ENCODE measurements at regions not wholly inside any gene's neighbourhood (a gene's known extent, or its start where the extent isn't known, plus 50 kb on each side); places are given as distances from the start of the nearest gene placed in this dataset.

DNA sequence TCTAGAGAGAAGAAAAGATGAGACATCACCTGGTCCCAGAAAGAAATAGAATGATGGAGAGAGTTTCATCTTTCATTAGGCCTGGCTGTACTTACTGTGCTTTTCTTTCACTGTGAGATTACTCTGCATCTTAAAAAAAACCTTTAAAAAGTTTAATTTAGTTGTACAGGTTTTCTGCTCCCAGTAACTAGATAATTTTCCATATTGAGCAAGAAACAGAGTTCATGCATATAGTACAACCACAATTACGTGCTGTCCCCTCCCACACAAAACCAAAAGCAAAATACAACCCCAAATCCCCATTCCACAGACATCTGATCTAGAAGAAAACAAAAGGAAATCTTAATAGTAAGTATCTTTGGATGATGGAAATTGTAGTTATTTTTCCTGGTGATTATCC is 371.2 kb downstream of the SH2D1A start:
- CTCF ChIA-PET = no interaction called here
- H3K79me2 ChIP-seq (ENCODE audit: low read depth) = no peaks in the 10 kb centered on the region
- no peak overlapping the region for H3K27ac ChIP-seq
- no peaks in the 10 kb centered on the region for H3F3A ChIP-seq (ENCODE audit: insufficient read depth, low read depth)
- H3K27me3 ChIP-seq (ENCODE audit: insufficient read depth, low read depth) = no peaks in the 10 kb centered on the region
- no peaks in the 10 kb centered on the region for H3K9me3 ChIP-seq (ENCODE audit: insufficient read depth, low read depth)
- H3K4me3 ChIP-seq = no peak overlapping the region
- H2AFZ ChIP-seq = no peak overlapping the region
- H3K9me2 ChIP-seq (ENCODE audit: insufficient read depth) = no peaks in the 10 kb centered on the region
- intact Hi-C loops (cut with micrococcal nuclease; ENCODE audit: unreplicated experiment) = no loop called here
- no peaks in the 10 kb centered on the region for H3K36me3 ChIP-seq (ENCODE audit: low read depth)
- H3K4me2 ChIP-seq = no peak overlapping the region
- H4K20me1 ChIP-seq (ENCODE audit: insufficient read depth) = no peaks in the 10 kb centered on the region
- no peak for DNase-seq
- no TSS peak for BruUV-seq (replicated peaks)
- POLR2A ChIA-PET (ENCODE audit: unreplicated experiment) = no interaction called here
- TF ChIP-seq CTCF (conservative IDR thresholded peaks at IDR 0.05) = no peak
- no peaks in the 10 kb centered on the region for H3K4me1 ChIP-seq (replicated peaks; ENCODE audit: insufficient read depth)

- BruUV-seq (replicated peaks) = no TSS peak
- no peak overlapping the region for H3K4me2 ChIP-seq
- no peaks in the 10 kb centered on the region for H4K20me1 ChIP-seq (ENCODE audit: insufficient read depth)
- H3K9me3 ChIP-seq (ENCODE audit: insufficient read depth, low read depth) = no peaks in the 10 kb centered on the region
- no peak for TF ChIP-seq CTCF (conservative IDR thresholded peaks at IDR 0.05)
- TF ChIP-seq EZH2 (IDR thresholded peaks at IDR 0.05; ENCODE audit: low read depth) = no peak
- no peaks in the 10 kb centered on the region for H3F3A ChIP-seq (ENCODE audit: insufficient read depth, low read depth)
- POLR2A ChIA-PET (ENCODE audit: unreplicated experiment) = no interaction called here
- no peak overlapping the region for H2AFZ ChIP-seq
- CTCF ChIA-PET = no interaction called here
- H3K4me1 ChIP-seq (replicated peaks; ENCODE audit: insufficient read depth) = no peaks in the 10 kb centered on the region
- DNase-seq = no peak
- no peaks in the 10 kb centered on the region for H3K36me3 ChIP-seq (ENCODE audit: low read depth)
- no peaks in the 10 kb centered on the region for H3K9me2 ChIP-seq (ENCODE audit: insufficient read depth)
- no peak overlapping the region for H3K27ac ChIP-seq
- H3K79me2 ChIP-seq (ENCODE audit: low read depth) = no peaks in the 10 kb centered on the region
- H3K27me3 ChIP-seq (ENCODE audit: insufficient read depth, low read depth) = no peaks in the 10 kb centered on the region
- no peak overlapping the region for H3K4me3 ChIP-seq
- intact Hi-C loops (cut with micrococcal nuclease; ENCODE audit: unreplicated experiment) = no loop called here
Observed at GRCh38 chrX:124719060-124719459, 372.7 kb downstream of the SH2D1A start.

DNA sequence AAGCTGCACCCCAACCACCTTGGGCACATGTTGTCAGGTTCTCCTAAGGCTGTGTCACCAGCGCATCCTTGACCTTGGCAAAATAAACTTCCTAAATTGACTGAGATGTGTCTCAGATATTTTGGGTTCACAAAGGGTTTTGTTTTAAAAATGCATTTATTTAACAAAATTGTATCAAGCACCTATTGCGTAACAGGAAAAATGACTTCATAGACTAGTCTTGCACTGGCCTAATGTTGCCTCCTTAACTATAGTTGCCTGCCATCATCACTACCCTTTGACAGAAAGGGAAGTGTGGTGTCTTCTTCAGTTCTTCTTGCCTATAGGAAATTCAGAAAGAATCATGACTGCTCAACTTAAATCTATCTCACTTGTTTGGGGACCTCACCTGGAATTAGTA is 374.2 kb downstream of the SH2D1A start:
- ChIA-PET POLR2A (ENCODE audit: unreplicated experiment) (no interaction called here), CTCF (no interaction called here)
- Histone ChIP-seq H2AFZ (no peak overlapping the region), H3K4me3 (no peak overlapping the region), H3K36me3 (ENCODE audit: low read depth) (no peaks in the 10 kb centered on the region), H3K9me3 (ENCODE audit: insufficient read depth, low read depth) (no peaks in the 10 kb centered on the region), H3K27ac (no peak overlapping the region), H3K4me2 (no peak overlapping the region), H3K9me2 (ENCODE audit: insufficient read depth) (no peaks in the 10 kb centered on the region), H3F3A (ENCODE audit: insufficient read depth, low read depth) (no peaks in the 10 kb centered on the region), H3K4me1 (replicated peaks; ENCODE audit: insufficient read depth) (no peaks in the 10 kb centered on the region), H4K20me1 (ENCODE audit: insufficient read depth) (no peaks in the 10 kb centered on the region), H3K27me3 (ENCODE audit: insufficient read depth, low read depth) (no peaks in the 10 kb centered on the region), H3K79me2 (ENCODE audit: low read depth) (no peaks in the 10 kb centered on the region)
- DNase-seq = no peak
- BruUV-seq (replicated peaks) = no TSS peak
- no peak for TF ChIP-seq EZH2 (IDR thresholded peaks at IDR 0.05; ENCODE audit: low read depth)
- no peak for TF ChIP-seq CTCF (conservative IDR thresholded peaks at IDR 0.05)
- intact Hi-C loops (cut with micrococcal nuclease; ENCODE audit: unreplicated experiment) = no loop called here

Data from PC-9 (cell line).